ENCODE measurements at regions not wholly inside any gene's neighbourhood (a gene's known extent, or its start where the extent isn't known, plus 50 kb on each side); places are given as distances from the start of the nearest gene placed in this dataset.

DNA sequence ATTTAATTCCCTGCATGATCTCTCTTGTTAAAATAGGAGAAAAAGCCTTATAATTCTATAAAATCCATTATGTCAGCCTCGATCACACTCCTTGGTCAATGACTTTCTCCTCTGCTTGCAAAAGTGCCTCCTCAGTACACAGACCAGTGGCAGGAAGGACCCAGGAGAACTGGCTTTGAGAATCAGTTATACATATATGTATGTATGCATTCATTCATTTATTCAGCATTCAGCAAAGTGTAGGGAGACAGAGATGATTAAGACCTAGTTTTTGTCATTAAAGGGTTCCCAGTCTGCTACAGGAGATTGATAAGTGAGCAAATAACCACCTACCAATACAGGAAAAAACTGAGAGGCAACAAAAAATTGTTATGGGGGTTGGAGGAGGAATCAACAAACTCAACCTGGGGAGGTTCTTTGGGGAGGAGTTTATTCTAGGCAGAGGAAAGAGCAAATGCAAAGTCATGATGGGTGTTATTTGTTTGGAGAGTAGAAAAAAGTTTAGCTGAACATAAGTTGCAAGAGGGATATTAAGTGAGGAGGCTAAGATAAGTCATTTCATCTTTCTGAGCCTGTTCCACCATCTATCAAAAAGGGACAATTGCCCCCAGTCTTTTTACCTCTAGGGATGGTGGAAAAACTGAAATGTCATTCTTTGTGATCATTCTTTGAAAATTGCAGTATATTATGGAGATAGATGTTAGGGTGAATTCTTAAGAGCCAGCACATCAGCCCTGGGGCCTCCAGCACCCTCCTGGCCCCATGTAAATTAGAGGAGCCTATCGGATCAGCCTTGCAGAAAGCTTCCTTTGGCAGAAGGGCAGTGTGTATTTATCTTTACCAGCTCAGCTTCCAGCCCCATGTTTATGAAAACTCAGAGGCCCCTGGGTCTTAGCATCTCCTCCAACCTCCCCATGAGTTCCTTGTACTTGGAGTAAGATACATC is 128.0 kb downstream of the OMA1 start:
- Histone ChIP-seq H3K9me3 (ENCODE audit: control insufficient read depth in 4 of 4, low read length in 3 of 4) (no peaks in the 10 kb centered on the region), H3K27ac (ENCODE audit: low read depth in 1 of 2, low read length in 2 of 2) (no peak overlapping the region), H3K9ac (ENCODE audit: low read depth in 1 of 2, low read length in 2 of 2) (no peak overlapping the region), H3K36me3 (ENCODE audit: control insufficient read depth in 4 of 4, insufficient read depth in 3 of 4, low read depth in 1 of 4, low read length in 3 of 4) (no peaks in the 10 kb centered on the region), H3K27me3 (ENCODE audit: control insufficient read depth in 4 of 4, insufficient read depth in 4 of 4, low read length in 3 of 4) (no peaks in the 10 kb centered on the region), H3K4me3 (ENCODE audit: low read depth in 1 of 3, low read length in 3 of 3) (no peak overlapping the region), H3K4me1 (ENCODE audit: control insufficient read depth in 4 of 4, insufficient read depth in 4 of 4, low read length in 3 of 4) (no peaks in the 10 kb centered on the region)
- no peak for DNase-seq (ENCODE audit: low spot score)
- 89% methylated on average over 2 of the region's 2 CpGs for WGBS
- TF ChIP-seq FOXA1 (IDR thresholded peaks at IDR 0.05) (no peak), FOXA2 (IDR thresholded peaks at IDR 0.05) (no peak), RAD21 (IDR thresholded peaks at IDR 0.05) (no peak), JUND (IDR thresholded peaks at IDR 0.05) (no peak), HNF4G (IDR thresholded peaks at IDR 0.05) (no peak), SP1 (IDR thresholded peaks at IDR 0.05) (no peak), TAF1 (conservative IDR thresholded peaks at IDR 0.05) (no peak), RXRA (IDR thresholded peaks at IDR 0.05) (no peak), NR2F2 (IDR thresholded peaks at IDR 0.05) (no peak), GABPA (IDR thresholded peaks at IDR 0.05 in 1 of 2, conservative IDR thresholded peaks at IDR 0.05 in 1 of 2) (no peak), EGR1 (IDR thresholded peaks at IDR 0.05; ENCODE audit: low read depth in 2 of 2) (no peak), YY1 (IDR thresholded peaks at IDR 0.05) (no peak), HNF4A (conservative IDR thresholded peaks at IDR 0.05) (no peak)
- TF ChIP-seq, protein P1, sequence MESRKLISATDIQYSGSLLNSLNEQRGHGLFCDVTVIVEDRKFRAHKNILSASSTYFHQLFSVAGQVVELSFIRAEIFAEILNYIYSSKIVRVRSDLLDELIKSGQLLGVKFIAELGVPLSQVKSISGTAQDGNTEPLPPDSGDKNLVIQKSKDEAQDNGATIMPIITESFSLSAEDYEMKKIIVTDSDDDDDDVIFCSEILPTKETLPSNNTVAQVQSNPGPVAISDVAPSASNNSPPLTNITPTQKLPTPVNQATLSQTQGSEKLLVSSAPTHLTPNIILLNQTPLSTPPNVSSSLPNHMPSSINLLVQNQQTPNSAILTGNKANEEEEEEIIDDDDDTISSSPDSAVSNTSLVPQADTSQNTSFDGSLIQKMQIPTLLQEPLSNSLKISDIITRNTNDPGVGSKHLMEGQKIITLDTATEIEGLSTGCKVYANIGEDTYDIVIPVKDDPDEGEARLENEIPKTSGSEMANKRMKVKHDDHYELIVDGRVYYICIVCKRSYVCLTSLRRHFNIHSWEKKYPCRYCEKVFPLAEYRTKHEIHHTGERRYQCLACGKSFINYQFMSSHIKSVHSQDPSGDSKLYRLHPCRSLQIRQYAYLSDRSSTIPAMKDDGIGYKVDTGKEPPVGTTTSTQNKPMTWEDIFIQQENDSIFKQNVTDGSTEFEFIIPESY (IDR thresholded peaks at IDR 0.05), result no peak
- TF ChIP-seq, protein P2, sequence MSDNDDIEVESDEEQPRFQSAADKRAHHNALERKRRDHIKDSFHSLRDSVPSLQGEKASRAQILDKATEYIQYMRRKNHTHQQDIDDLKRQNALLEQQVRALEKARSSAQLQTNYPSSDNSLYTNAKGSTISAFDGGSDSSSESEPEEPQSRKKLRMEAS (IDR thresholded peaks at IDR 0.05), result no peak
- TF ChIP-seq, protein P3, sequence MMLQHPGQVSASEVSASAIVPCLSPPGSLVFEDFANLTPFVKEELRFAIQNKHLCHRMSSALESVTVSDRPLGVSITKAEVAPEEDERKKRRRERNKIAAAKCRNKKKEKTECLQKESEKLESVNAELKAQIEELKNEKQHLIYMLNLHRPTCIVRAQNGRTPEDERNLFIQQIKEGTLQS (IDR thresholded peaks at IDR 0.05), result no peak
- TF ChIP-seq, protein P4, sequence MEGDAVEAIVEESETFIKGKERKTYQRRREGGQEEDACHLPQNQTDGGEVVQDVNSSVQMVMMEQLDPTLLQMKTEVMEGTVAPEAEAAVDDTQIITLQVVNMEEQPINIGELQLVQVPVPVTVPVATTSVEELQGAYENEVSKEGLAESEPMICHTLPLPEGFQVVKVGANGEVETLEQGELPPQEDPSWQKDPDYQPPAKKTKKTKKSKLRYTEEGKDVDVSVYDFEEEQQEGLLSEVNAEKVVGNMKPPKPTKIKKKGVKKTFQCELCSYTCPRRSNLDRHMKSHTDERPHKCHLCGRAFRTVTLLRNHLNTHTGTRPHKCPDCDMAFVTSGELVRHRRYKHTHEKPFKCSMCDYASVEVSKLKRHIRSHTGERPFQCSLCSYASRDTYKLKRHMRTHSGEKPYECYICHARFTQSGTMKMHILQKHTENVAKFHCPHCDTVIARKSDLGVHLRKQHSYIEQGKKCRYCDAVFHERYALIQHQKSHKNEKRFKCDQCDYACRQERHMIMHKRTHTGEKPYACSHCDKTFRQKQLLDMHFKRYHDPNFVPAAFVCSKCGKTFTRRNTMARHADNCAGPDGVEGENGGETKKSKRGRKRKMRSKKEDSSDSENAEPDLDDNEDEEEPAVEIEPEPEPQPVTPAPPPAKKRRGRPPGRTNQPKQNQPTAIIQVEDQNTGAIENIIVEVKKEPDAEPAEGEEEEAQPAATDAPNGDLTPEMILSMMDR (IDR thresholded peaks at IDR 0.05; ENCODE audit: low read depth, low read length, missing input control), result no peak
- TF ChIP-seq, protein P5, sequence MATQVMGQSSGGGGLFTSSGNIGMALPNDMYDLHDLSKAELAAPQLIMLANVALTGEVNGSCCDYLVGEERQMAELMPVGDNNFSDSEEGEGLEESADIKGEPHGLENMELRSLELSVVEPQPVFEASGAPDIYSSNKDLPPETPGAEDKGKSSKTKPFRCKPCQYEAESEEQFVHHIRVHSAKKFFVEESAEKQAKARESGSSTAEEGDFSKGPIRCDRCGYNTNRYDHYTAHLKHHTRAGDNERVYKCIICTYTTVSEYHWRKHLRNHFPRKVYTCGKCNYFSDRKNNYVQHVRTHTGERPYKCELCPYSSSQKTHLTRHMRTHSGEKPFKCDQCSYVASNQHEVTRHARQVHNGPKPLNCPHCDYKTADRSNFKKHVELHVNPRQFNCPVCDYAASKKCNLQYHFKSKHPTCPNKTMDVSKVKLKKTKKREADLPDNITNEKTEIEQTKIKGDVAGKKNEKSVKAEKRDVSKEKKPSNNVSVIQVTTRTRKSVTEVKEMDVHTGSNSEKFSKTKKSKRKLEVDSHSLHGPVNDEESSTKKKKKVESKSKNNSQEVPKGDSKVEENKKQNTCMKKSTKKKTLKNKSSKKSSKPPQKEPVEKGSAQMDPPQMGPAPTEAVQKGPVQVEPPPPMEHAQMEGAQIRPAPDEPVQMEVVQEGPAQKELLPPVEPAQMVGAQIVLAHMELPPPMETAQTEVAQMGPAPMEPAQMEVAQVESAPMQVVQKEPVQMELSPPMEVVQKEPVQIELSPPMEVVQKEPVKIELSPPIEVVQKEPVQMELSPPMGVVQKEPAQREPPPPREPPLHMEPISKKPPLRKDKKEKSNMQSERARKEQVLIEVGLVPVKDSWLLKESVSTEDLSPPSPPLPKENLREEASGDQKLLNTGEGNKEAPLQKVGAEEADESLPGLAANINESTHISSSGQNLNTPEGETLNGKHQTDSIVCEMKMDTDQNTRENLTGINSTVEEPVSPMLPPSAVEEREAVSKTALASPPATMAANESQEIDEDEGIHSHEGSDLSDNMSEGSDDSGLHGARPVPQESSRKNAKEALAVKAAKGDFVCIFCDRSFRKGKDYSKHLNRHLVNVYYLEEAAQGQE (IDR thresholded peaks at IDR 0.05), result no peak

Data from liver (tissue), 8 donors.